ENCODE measurements at regions not wholly inside any gene's neighbourhood (a gene's known extent, or its start where the extent isn't known, plus 50 kb on each side); places are given as distances from the start of the nearest gene placed in this dataset.
A peak's percentile ranks its signal among the peaks of the same experiment; 100 is the strongest.

DNA sequence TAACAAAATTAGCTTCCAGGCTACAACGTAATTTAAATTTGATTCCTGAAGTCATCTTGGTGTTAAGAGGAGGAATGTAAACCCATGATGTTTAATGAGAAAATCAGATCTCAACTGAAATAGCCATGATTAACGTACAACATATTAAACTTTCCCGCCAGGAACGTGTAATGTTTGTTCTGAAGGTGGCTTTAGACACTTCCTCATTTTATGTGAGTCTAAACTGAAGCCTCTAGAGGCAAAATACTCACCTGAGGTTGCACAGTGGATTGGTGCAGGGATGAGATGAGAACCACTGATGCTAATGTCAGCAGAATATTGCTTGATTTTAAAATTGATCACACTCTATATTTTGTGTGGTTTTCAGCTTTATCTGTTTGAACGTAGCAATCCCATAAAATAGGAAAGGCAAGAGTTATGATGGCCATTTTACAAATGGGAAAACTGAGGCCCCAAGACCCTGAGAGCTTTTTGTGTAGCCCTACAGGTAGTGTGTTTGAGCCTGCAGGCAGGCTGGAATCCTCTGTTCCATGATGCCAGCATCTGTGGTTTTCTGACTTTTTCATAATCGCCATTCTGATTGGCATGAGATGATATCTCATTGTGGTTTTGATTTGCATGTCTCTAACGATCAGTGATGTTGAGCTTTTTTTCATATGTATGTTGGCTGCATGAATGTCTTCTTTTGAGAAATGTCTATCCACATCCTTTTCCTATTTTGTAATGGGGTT is 243.7 kb upstream of the BMPER start:
- DNase-seq (ENCODE audit: low spot score), result no peak

DNA sequence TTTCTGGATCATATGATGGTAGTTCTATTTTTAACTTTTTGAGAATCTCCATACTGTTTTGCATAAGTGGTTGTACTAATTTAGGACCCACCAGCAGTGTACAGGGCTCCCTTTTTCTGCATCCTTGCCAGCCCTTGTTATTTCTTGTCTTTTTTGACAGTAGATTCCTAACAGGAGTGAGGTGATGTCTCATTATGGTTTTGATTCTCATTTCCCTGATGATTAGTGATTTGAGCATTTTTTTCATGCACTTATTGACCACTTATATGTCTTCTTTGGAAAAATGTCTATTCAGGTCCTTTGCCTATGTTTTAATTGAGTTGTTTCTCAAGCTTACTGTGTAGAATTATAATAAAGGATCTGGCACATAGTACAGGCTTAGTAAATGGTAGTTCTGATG is 238.8 kb upstream of the BMPER start:
- no peak for DNase-seq (ENCODE audit: low spot score)

DNA sequence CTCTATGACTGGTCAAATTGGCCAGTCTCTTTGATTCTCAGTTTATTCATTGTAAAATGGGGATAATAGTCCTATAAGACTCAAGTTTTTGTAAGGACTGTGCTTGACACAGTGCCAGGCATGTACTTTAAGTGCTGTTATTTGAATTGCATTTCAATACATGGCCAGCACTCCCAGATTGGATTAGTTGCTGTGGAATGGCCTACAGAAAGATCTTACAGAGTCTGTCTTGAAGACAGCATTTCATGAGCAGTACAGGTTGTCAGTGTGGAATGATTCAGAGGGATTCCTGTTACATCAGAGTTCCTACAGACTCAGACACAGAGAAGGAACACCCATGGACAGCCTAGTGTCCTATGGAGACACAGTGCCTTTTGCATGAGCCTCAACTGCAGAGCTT is 238.1 kb upstream of the BMPER start:
- no peak for DNase-seq (ENCODE audit: low spot score)

DNA sequence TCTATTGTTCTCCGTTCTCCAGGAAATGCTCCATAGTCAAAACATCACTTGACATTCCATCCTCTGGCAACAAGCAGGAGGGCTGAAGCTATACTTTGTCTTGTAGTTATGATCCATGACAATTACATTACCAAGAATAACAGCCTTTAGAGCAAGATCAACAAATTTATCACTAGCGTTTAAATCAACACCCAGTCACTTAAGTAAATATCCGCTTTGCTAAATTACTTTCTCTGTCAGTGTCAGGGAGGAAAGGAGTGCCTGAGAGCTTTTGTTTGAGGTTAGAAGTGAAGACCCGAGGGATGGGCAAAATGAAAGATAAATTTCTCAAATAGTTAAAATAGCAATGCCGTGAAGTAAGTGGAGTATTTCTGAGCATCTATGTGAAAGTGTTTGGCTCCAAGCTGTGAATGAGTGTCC is 236.1 kb upstream of the BMPER start:
- DNase-seq (ENCODE audit: low spot score), result peak; percentile 26

DNA sequence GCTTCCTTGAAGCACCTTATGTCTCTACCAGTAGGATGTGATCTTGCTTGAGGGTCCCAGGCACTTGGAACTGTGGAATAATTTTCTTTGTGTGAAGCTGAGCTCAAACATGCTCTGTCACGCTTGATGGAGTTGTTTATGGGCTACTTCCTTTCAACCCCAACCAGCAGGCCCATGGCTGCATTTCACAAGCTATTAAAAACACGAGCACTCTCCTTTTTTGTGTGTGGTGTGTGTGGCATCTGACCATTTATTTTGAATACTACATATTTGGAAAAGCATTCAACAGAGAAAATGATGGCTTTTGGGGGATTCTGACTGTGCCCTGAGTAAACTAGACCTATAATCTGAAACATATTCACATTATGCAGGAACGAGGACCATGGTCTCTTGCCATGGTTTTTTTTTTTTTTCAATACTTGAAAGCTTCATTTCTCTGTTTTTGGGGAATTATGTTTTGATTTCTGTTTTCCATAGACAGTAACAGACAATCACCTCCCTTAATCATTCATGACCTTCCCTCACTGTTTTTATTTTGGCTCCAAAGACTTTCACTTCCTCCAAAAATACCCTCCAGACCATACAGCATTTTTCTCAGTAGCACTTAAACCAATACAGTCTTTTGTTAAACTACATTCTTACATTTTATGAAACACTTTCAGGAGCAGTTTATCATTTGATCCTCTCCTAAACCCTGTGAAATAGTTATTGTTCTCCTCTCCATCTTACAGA is 233.6 kb upstream of the BMPER start:
- DNase-seq (ENCODE audit: low spot score), result no peak

DNA sequence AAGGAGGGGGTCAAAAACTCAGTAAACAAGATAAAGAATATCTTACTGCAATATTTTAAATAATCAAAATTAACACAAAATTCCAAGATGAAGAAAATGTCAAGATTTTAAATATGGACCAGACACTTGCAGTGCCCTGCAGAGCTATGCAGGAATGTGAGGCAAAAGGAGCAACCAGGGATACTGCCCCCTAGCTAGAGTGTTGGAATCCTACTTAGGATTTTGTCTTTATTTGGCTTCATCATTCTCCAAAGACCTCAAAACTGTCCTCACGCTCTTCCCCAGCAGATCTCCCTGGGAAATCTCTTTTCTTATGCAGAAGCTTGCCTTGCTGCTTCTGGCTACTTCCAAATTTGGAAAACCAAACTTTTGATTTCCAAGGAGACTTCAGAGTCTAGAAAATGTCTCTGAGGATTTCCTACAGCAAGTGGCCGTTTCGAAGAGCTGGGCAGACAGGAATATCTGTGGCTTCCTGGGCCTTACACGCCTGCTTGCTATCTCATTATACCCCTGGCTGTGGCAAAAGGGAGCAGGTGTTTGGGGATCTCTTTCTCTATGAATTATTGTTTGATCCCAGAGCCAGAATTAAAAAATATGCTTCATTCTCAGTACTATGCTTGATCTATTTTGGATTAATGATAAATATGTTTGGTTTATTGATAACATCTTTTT is 232.2 kb upstream of the BMPER start:
- no peak for DNase-seq (ENCODE audit: low spot score)

DNA sequence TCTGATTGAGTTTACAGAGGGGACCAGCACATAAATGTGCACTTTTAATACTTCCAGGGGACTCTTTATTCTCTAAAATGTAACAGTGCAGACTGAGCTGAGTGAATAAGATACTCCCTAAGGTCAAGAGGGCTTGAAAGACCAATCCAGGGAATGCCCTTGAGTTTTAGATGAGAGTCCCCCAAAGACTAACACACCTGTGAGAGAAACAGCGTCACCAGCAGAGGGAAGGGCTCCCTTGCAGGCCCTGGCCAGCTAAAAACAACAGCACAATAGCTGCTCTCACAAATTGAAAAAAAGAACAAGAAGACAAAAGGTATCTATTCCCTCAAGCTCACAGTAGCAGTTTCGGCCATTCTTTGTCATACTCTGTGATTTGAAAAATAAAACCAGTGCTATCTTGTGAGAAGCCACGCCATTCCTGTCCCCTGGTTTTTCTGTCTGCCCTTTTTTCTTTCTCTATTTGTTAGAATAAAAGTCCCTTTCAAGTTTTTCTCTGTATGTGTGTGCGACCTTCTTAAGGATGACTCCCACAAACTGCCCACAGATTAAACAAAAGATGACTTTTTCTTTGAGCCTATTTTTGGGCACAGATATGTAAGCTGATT is 230.4 kb upstream of the BMPER start:
- DNase-seq (ENCODE audit: low spot score), result no peak

DNA sequence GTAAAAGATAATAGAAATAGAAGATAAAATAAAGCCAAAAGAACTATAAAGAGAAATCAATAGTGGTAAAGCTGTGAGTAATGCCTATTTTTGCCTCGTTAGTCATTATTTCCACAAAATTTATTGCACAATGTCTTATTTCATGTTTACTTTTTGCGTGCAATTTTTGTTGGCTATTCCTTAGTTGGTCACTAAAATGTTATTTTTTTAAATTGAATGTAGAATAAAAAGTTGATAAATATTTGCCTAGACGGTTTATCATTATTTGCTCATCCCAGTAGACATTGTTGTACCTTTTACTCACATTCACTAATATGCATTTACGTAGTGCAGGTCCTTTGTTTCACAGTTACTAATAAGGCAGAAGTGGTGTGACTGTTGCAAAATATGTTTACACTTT is 227.8 kb upstream of the BMPER start:
- no peak for DNase-seq (ENCODE audit: low spot score)

DNA sequence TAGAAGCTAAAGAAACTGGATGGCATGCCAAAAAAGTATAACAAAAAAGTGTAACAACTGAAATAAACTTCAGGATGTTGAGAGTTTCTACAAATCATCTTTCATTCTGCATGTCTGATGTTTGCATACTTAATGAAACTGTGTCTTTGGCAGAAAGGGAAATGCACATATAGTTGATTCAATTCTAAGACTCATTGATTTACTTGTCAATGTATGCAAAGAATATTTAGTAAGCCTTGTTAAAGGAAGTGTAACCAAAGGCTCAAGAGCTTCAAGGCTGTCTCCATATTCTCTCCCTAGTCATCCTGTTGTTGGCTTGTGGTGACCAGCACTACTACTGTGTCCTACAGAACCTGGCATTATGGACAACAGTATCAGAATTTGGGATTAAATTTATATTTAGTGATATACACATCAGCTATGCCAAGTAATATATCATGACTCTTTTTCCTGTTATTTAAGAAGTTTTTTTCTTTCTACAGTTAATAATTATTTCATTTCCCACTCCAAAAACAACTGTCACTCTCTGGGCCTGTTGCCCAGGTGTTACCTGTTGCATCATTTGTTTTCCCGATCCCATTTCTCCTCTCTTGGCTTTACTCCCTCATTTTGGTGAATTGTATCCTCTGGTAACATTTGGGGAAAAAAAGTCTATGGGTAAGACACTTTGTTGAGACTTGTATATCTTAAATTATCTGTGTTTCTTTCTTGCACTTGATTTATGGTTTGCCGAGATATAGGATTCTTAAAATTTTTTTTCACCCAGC is 226.6 kb upstream of the BMPER start:
- DNase-seq (ENCODE audit: low spot score), result no peak

DNA sequence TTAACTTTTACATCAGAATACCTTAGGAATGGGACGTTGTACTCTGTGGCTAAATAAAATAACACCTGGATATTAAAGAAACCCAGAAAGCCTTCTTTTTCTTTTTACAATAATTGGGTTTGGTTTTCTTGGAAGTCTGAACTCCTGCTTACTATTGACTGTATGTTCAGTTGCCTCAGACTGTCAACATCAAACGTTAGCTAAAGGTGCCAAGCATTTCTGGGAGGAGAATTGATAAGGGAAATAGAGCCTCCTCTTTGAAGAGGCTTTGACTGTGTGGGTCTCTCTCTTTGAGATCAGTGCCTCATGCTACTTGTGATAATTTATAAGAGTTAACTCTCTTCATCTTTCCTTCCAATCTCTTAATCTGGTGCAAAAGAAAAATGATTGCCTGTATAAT is 224.7 kb upstream of the BMPER start:
- DNase-seq (ENCODE audit: low spot score), result no peak

DNA sequence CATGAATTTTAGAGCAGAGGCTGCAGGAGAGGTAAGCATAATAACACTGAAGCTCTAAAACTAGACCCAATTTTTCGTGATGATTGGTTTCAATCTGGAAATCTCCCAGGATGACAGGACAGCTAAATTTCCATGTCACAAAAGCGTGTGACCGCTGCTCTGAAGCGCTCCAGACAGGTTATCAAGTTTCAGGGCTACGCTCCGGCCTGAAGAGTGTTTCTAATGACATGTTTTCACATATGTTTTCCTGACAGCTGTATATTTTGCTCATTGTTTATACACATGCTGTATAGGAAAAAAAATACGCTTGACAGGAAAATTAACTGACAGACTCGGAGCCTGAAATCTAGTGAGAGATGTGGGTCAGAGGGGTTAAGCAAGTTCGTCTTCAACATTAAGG is 219.8 kb upstream of the BMPER start:
- no peak for DNase-seq (ENCODE audit: low spot score)

DNA sequence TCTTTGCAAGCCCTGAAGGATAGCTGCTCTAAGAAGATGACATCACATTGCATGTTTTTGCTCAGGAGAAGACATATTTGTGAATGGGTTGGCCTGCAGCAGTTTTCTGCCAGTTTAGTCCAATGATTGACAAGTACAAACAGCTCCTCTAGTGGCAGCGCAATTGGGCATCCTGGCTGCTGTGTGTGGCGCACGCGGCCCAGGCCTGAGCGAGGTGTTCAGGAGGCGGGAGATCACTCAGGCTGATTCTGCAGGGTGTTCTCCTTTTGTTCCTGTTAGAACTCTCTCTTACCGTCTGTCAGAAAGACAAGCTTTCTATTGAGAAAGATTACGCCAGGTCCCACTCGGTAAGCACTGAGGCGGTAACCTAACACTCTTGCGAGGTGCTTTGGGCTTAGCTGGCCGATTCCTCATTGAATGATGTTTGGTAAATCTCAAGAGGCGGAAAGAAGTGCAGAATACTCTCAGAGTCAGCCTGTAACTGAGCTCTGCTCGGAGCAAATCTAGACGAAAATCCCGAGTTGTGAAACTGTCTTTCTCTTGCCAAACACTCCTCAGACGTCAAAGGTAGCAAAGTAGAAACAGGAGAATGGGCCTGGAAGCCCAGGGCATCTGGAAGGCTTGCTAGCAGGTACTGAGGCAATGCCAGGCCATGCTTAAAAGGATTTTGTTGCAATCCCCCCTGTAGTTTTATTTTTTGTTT is 219.2 kb upstream of the BMPER start:
- peak; percentile 32 for DNase-seq (ENCODE audit: low spot score)

DNA sequence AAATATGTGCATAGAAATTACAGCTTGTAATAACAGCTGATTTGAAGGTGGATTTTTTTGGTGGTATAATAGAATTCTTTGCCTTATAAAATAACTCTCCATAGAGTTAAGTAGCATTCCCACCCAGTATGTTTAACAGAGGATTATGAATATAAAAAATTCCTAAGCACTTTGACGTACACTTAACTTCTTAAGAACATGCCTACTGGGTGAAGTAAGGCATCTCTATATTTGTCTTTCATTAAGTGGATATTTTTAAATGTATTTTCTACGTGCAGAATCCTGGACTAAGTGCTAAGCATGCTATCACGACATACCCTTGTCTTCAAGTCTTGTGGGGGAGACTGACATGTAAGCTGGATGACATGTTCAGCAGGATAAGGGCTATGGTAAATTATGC is 217.7 kb upstream of the BMPER start:
- no peak for DNase-seq (ENCODE audit: low spot score)

DNA sequence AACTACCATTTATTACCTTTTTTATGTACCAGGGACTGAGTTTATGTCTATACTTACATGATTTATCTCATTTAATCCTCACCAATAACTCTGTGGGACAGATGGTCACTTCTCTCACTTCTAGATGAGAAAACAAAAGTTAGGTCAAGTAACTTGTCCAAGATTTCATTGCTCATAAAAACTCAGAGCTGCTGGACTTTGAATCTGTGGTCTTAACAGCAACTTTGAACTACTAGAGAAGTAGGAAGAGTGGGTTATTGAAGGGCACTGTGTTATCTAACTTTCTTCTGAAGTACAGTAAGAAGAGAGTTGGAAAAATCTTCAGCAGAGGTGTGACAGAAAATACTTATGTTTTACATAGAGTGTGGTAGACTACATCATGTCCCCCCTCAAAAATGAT is 214.2 kb upstream of the BMPER start:
- no peak for DNase-seq (ENCODE audit: low spot score)

DNA sequence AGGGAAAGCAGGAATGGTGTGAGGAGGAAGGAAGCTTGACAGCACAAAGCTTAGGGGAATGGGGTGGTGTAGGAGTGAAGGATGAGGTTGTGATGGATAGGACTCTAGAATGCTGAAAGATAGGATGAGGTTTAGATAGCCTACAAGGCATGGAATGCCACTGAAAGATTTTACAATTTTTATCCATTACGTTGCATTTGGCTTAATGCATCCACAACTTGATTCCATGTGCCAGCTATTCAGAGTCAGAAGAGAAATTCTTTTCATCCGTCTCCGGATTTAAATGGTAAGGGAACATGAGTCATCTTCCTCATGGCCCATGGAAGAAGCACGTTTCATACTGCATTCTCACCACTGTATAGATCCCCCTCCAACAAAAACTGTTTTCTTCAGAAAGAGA is 212.4 kb upstream of the BMPER start:
- DNase-seq (ENCODE audit: low spot score), result peak; percentile 43

DNA sequence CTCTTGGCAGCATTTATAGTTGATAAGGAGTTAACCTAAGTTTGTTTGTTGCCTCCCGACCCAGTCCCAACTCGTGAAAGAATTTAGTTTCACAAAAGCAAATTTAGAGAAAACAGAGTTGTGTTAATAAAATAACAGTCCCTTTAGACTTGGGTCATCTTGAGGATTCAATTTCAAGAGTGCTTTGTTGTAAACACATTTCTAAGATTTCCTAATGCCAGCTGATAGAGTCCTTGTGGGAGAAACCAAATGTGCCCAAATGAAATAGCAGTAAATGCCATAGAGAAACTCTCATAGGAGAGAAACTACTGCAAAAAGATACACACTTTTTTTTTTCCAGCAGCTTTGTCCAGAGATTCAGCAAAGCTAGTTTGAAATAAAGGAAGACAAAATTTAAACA is 211.3 kb upstream of the BMPER start:
- DNase-seq (ENCODE audit: low spot score), result no peak

DNA sequence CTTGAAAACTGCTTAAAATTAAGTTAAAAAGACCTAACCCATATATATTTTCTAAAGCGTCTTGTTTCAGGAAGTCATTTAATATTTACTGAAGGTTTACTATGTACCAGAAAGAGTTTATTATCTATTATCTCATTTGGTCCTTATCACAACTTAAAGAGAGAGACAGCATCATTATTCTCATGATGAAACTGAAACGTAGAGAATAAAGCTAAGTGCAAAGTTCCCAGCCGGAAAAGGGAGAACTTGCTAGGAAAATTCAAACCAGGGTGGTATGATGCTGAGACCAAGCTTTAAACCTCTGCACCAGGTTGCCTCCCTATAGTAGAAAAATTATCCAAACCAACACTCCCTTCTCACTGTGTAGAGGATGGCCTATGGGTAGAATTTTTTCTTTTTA is 207.7 kb upstream of the BMPER start:
- DNase-seq (ENCODE audit: low spot score), result no peak

DNA sequence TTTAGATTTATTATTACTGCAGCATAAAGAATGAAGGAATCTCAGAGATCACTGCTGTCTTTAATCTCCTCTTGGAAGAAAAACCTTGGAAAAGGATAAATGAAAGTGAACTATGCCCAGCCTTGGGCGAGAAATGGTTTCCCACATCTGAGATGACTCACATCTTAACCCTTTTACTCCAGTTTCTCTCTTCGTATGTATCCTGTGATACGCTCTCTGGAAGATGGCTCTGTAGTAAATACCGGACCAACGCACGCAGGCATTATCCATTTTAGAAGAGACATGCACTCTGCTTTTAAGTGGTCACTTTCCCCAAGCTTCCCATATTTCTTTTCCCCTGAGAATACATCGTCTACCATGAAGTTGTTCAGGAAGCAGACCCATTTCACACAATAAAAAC is 207.3 kb upstream of the BMPER start:
- no peak for DNase-seq (ENCODE audit: low spot score)

DNA sequence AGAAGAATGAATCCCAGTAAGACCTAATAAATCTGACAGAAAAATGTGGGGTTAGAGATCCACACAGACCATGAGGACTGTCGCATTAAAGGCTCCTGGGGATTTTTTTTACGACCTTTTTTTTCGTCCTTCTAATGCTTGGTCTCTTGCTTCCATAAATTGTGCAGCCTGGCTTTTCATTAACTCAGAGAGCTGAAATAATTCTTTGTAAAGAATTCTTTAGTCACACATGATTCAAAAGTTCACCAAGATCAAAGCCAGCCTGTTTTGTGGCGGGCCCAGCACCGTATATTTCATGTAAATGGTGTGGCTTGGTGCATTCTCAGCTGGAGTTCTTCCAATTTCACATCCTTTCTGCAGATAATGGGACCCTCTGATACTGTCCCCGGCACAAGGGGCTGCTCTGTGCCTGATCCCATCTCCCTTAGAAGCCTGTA is 206.6 kb upstream of the BMPER start:
- DNase-seq (ENCODE audit: low spot score), result no peak

DNA sequence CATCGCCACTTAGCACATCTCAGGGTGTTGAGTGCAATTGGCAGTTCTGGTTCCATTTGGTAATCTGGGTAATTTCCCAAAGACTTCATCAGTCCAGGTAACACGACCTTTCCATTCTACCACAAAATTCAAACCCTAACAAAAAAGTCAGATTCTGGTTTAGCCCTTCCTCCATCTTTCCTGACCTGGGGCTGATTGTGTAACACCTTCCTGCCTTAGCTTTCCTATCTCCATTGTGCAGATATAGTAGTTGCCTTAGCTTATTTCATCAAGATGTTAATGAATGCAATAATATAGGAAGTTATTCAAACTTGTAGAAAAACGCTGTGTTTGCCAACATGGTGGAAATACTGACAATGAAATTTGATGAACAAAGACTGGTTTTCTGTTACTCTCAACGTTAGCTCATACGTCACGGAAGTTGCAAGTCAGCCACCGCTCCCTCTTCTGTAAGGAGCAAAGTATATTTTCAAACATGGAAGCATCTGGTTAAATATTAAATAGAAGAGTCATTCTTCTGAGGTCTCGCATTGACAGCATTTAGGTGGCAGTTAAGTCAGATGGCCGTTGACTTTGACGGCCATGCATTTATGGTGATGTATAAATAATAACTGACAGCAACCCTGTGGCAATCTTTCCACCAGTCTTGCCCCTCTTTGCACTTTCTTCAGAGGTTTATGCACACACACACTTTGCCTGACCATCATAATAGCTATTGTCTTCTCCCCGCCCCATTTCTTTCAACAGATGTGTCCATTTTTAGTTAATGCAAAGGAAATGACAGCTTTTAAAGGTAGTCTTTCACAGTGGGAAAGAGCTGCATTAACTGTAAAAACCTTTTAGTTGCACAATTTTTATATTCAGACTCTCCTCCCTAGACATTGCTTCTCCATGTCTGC is 205.1 kb upstream of the BMPER start:
- no peak for DNase-seq (ENCODE audit: low spot score)
